Aorta (tissue), 5 donors: ENCODE measurements at regions not wholly inside any gene's neighbourhood (a gene's known extent, or its start where the extent isn't known, plus 50 kb on each side); places are given as distances from the start of the nearest gene placed in this dataset.

Experiments used
- ATAC-seq: fragments of 200-7000 bp; cut with Tn5 transposase; one replicate; pipeline ENCODE4 v1.9.1; 2022; ENCODE audit warnings: moderate library complexity; ENCODE audit not compliant: low FRiP score
- DNase-seq, 2 donors: peaks; one replicate each; pipeline ENCODE4 v3.0.0-alpha.2; 2020
- H3K27ac ChIP-seq, 2 donors: one replicate each; pipeline ENCODE4 v1.5.1; 2013; ENCODE audit warnings: low read length in 2 of 2, mild to moderate bottlenecking in 2 of 2, moderate library complexity in 2 of 2, control low read depth in 1 of 2, inconsistent platforms in 1 of 2, low read depth in 1 of 2
- H3K27me3 ChIP-seq, 2 donors: one replicate each; pipeline ENCODE4 v1.6.1; 2013; ENCODE audit warnings: control low read depth in 1 of 2, low read length in 1 of 2, mild to moderate bottlenecking in 1 of 2, moderate library complexity in 1 of 2; ENCODE audit not compliant: insufficient read depth in 2 of 2, control insufficient read depth in 1 of 2
- H3K36me3 ChIP-seq, 2 donors: one replicate each; pipeline ENCODE4 v1.6.1; 2013; ENCODE audit warnings: control low read depth in 1 of 2, low read length in 1 of 2, mild to moderate bottlenecking in 1 of 2; ENCODE audit not compliant: insufficient read depth in 2 of 2, control insufficient read depth in 1 of 2
- H3K4me1 ChIP-seq, 2 donors: one replicate each; pipeline ENCODE4 v1.6.1; 2013; ENCODE audit warnings: low read length in 2 of 2, control low read depth in 1 of 2, mild to moderate bottlenecking in 1 of 2, moderate library complexity in 1 of 2; ENCODE audit not compliant: insufficient read depth in 2 of 2, control insufficient read depth in 1 of 2
- H3K4me3 ChIP-seq, 2 donors: one replicate each; pipeline ENCODE4 v1.5.1; 2013; ENCODE audit warnings: low read length in 2 of 2, control low read depth in 1 of 2, mild to moderate bottlenecking in 1 of 2
- H3K9me3 ChIP-seq: one replicate; pipeline ENCODE4 v1.6.1; 2013; ENCODE audit warnings: mild to moderate bottlenecking, low read length; ENCODE audit not compliant: control insufficient read depth
- WGBS, 2 donors: extraction: QIAGEN DNeasy Blood & Tissue Kit; methylation state at CpG; one replicate each; pipeline ENCODE4 v1.1.7; 2013; 5-methylcytosine and 5-hydroxymethylcytosine counted together
- intact Hi-C, 2 donors: fragments of 100-400 bp; cut with DNase I; formaldehyde crosslinking; loops; one replicate each; pipeline versions ENCODE4 v1.14.2 to v1.15.0; 2022
- donor health status: healthy with polysubstance abuse.
- donor health status: Bipolar disorder and iron deficiency.
- donor health status: DM: no; HTN: no; CAD: no.
- donor health status: DM: no; HTN: no; CAD: no.
- donor health status: DM: yes; HTN: yes; CAD: no.

GRCh38 chr6:27092316-27092692 lies 155.2 kb upstream of the PRSS16 start:
- no peak overlapping the region for H3K4me3 ChIP-seq
- peaks cover 0 to 2% of the 10 kb centered on the region in 2 donors for H3K27me3 ChIP-seq
- 28 to 29% methylated on average over 8 of the region's 8 CpGs for WGBS, 2 donors
- no peaks in the 10 kb centered on the region for H3K36me3 ChIP-seq
- no peaks in the 10 kb centered on the region for H3K9me3 ChIP-seq
- DNase-seq, result no peak
- H3K4me1 ChIP-seq, result no peaks in the 10 kb centered on the region
- intact Hi-C loops, result no loop called here
- no peak for ATAC-seq
- no peak overlapping the region for H3K27ac ChIP-seq

- H3K36me3 ChIP-seq, result no peaks in the 10 kb centered on the region
- intact Hi-C loops, result no loop called here
- WGBS, 2 donors, result 80 to 86% methylated on average over 3 of the region's 3 CpGs
- H3K4me3 ChIP-seq, result no peak overlapping the region
- H3K27me3 ChIP-seq, result peaks cover 0 to 2% of the 10 kb centered on the region in 2 donors
- H3K27ac ChIP-seq, result no peak overlapping the region
- no peaks in the 10 kb centered on the region for H3K9me3 ChIP-seq
- DNase-seq, result no peak
- ATAC-seq, result no peak
- no peaks in the 10 kb centered on the region for H3K4me1 ChIP-seq
These were observed 151.6 kb upstream of the PRSS16 start for GRCh38 chr6:27095914-27096313.

GRCh38 chr6:27096834-27097511 lies 150.5 kb upstream of the PRSS16 start:
- peaks cover 1% of the 10 kb centered on the region for H3K9me3 ChIP-seq
- intact Hi-C loops, result no loop called here
- peaks cover 0 to 2% of the 10 kb centered on the region in 2 donors for H3K27me3 ChIP-seq
- H3K4me1 ChIP-seq, result no peaks in the 10 kb centered on the region
- peak overlapping the region in 1 of 2 donors; percentile 21 for H3K4me3 ChIP-seq
- DNase-seq (peak in 1 of 2 donors; percentile 54), ATAC-seq (peak; percentile 41)
- WGBS, 2 donors, result 2% methylated on average over 45 of the region's 45 CpGs
- H3K27ac ChIP-seq, result no peak overlapping the region
- H3K36me3 ChIP-seq, result no peaks in the 10 kb centered on the region

DNA sequence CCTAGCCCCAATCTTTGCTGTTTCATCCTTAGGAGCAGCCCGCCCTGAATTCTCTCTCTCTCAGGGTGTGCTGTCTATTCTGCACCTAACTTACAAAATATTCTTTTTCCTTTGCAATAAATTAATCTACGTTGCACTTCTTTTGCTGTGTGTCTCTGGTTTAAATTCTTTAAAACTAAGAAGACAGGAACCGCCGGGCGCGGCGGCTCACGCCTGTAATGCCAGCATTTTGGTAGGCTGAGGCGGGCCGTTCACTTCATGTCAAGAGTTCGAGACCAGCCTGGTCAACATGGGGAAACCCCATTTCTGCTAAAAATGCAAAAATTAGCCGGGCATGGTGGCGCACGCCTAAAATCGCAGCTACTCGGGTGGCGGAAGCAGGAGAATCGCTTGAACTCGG lies 148.5 kb upstream of the PRSS16 start:
- intact Hi-C loops, result no loop called here
- DNase-seq (peak in 1 of 2 donors; percentile 36), ATAC-seq (no peak)
- Histone ChIP-seq H3K36me3 (no peaks in the 10 kb centered on the region), H3K4me3 (no peak overlapping the region), H3K27me3 (no peaks in the 10 kb centered on the region), H3K27ac (no peak overlapping the region), H3K9me3 (peaks cover 1% of the 10 kb centered on the region), H3K4me1 (no peaks in the 10 kb centered on the region)
- 95% methylated on average over 19 of the region's 19 CpGs for WGBS, 2 donors

DNA sequence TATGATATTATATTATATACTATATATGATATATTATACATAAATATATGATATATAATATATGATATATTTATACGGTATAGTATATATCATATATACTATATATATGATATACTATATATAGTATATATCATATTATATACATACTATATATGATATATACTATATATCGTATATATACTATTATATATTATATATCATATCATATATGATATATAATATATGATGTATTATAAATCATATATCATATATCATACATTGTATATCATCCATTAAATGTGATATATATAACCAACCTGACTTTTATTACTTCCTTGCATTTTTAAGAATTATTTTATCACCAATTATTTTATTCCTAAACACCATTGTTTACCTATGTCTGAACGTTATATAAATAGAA lies 146.6 kb upstream of the PRSS16 start:
- ATAC-seq (no peak), DNase-seq (no peak)
- intact Hi-C loops, result no loop called here
- Histone ChIP-seq H3K27ac (no peak overlapping the region), H3K9me3 (peaks cover 1% of the 10 kb centered on the region), H3K4me3 (no peak overlapping the region), H3K4me1 (no peaks in the 10 kb centered on the region), H3K36me3 (no peaks in the 10 kb centered on the region), H3K27me3 (peaks cover 0 to 2% of the 10 kb centered on the region in 2 donors)
- WGBS, 2 donors, result 82% methylated on average over 3 of the region's 3 CpGs

- Histone ChIP-seq H3K4me1 (no peaks in the 10 kb centered on the region), H3K36me3 (no peaks in the 10 kb centered on the region), H3K27me3 (peaks cover 0 to 2% of the 10 kb centered on the region in 2 donors), H3K27ac (no peak overlapping the region), H3K9me3 (peaks cover 1% of the 10 kb centered on the region), H3K4me3 (no peak overlapping the region)
- no peak for ATAC-seq
- 60 to 68% methylated on average over 3 of the region's 3 CpGs for WGBS, 2 donors
- no peak for DNase-seq
- intact Hi-C loops, result no loop called here
These were observed 145.7 kb upstream of the PRSS16 start for GRCh38 chr6:27101824-27102223.

DNA sequence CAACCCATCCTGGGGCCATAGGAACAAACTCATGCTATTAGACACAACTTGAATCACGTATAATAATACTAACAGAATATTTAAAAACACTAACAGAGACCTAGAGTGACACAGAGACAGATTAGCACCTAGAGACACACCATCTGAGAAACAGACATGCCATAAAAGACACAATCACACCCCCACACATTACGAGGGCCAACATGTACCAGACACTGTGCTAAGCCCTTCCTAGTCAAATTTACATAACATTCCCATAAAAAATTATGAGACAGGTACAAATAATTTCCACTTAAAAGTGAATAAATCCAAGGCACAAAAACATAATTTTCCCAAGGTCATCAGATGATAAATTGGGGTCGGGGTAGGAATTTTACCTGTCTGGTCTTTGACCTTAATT lies 141.1 kb upstream of the PRSS16 start:
- no peak for ATAC-seq
- no peaks in the 10 kb centered on the region for H3K4me1 ChIP-seq
- peaks cover 0 to 2% of the 10 kb centered on the region in 2 donors for H3K27me3 ChIP-seq
- H3K4me3 ChIP-seq, result no peak overlapping the region
- H3K9me3 ChIP-seq, result peaks cover 1% of the 10 kb centered on the region
- intact Hi-C loops, result no loop called here
- H3K27ac ChIP-seq, result no peak overlapping the region
- no peak for DNase-seq
- WGBS, 2 donors, result 69 to 80% methylated on average over 3 of the region's 3 CpGs
- H3K36me3 ChIP-seq, result no peaks in the 10 kb centered on the region

DNA sequence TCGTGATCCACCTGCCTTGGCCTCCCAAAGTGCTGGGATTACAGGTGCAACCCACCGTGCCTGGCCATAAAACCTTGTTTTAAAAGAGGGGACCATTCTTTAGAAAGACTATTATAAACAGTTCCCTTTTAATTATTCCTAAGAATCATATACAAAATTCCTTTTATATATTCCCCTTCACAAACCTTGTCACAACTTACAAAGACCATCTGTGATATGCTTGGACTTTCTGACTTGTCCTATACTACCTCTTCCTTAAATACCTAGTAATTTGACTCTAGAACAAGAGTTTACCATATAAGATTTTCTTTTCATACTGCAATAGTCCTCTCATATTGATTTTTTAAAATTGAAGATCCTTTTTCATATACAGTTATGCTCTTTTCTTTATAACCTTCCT lies 135.8 kb upstream of the PRSS16 start:
- intact Hi-C loops, result no loop called here
- no peak for ATAC-seq
- Histone ChIP-seq H3K36me3 (no peaks in the 10 kb centered on the region), H3K4me3 (no peak overlapping the region), H3K27me3 (no peaks in the 10 kb centered on the region), H3K4me1 (no peaks in the 10 kb centered on the region), H3K9me3 (peaks cover 1% of the 10 kb centered on the region), H3K27ac (no peak overlapping the region)
- no peak for DNase-seq
- 75 to 79% methylated on average over 2 of the region's 2 CpGs for WGBS, 2 donors

GRCh38 chr6:27112974-27113373 lies 134.5 kb upstream of the PRSS16 start:
- DNase-seq, result no peak
- 81 to 83% methylated on average over 2 of the region's 2 CpGs for WGBS, 2 donors
- intact Hi-C loops, result no loop called here
- Histone ChIP-seq H3K27me3 (no peaks in the 10 kb centered on the region), H3K4me1 (no peaks in the 10 kb centered on the region), H3K9me3 (peaks cover 1% of the 10 kb centered on the region), H3K27ac (no peak overlapping the region), H3K4me3 (no peak overlapping the region), H3K36me3 (no peaks in the 10 kb centered on the region)
- no peak for ATAC-seq
